ENCODE measurements at regions not wholly inside any gene's neighbourhood (a gene's known extent, or its start where the extent isn't known, plus 50 kb on each side); places are given as distances from the start of the nearest gene placed in this dataset.

GRCh38 chr2:51649366-51649765 lies 617.4 kb upstream of the NRXN1 start:
- no peak overlapping the region for H3K9ac ChIP-seq (ENCODE audit: low read length)
- no peak overlapping the region for H3K4me3 ChIP-seq (ENCODE audit: insufficient read depth, low read length, poor library complexity, severe bottlenecking)
- no peaks in the 10 kb centered on the region for H3F3A ChIP-seq (ENCODE audit: insufficient read depth)
- no peak overlapping the region for H2AFZ ChIP-seq (ENCODE audit: low read depth, low read length, severe bottlenecking)
- H3K27me3 ChIP-seq (ENCODE audit: low read length) = no peaks in the 10 kb centered on the region
- H4K20me1 ChIP-seq (ENCODE audit: low read depth, low read length) = no peaks in the 10 kb centered on the region
- no peak overlapping the region for H3K4me2 ChIP-seq (ENCODE audit: low read depth, low read length, poor library complexity, severe bottlenecking)
- H3K9me2 ChIP-seq (replicated peaks; ENCODE audit: insufficient read depth, low read length) = no peaks in the 10 kb centered on the region
- TF ChIP-seq CTCF (IDR thresholded peaks at IDR 0.05; ENCODE audit: insufficient read depth, low read length, poor library complexity, severe bottlenecking) = no peak
- TF ChIP-seq EZH2phosphoT487 (conservative IDR thresholded peaks at IDR 0.05; ENCODE audit: low read length) = no peak
- H3K36me3 ChIP-seq (ENCODE audit: low read length) = no peaks in the 10 kb centered on the region
- no peak overlapping the region for H3K27ac ChIP-seq (ENCODE audit: low read depth, low read length)
- no peaks in the 10 kb centered on the region for H3K9me3 ChIP-seq (ENCODE audit: insufficient read depth, low read length)
- no peaks in the 10 kb centered on the region for H3K79me2 ChIP-seq (ENCODE audit: insufficient read depth, low read length)

DNA sequence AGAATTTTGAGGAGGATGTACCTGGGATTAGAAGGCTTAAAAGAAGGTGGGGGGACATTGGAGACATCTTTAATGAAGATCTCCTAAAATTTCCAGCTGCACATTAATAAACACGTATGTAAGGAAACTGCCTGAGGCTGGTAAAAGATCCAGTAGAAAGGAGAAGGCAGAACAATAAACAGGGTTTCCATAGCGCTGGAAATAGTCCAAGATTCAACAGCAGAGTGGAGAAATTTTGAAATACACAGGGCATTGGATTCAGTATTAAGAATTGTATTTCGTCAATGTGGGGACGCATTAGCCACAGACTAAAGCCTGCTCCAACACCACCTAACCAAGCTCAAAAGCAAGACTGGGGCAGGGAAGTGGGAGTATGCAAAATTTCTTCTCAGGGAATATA lies 606.9 kb upstream of the NRXN1 start:
- TF ChIP-seq EZH2phosphoT487 (conservative IDR thresholded peaks at IDR 0.05; ENCODE audit: low read length) (no peak), CTCF (IDR thresholded peaks at IDR 0.05; ENCODE audit: insufficient read depth, low read length, poor library complexity, severe bottlenecking) (no peak)
- no peak overlapping the region for H3K4me3 ChIP-seq (ENCODE audit: insufficient read depth, low read length, poor library complexity, severe bottlenecking)
- no peaks in the 10 kb centered on the region for H3K9me2 ChIP-seq (replicated peaks; ENCODE audit: insufficient read depth, low read length)
- H3F3A ChIP-seq (ENCODE audit: insufficient read depth) = no peaks in the 10 kb centered on the region
- no peaks in the 10 kb centered on the region for H3K36me3 ChIP-seq (ENCODE audit: low read length)
- H2AFZ ChIP-seq (ENCODE audit: low read depth, low read length, severe bottlenecking) = no peak overlapping the region
- no peak overlapping the region for H3K9ac ChIP-seq (ENCODE audit: low read length)
- no peak overlapping the region for H3K4me2 ChIP-seq (ENCODE audit: low read depth, low read length, poor library complexity, severe bottlenecking)
- H3K27me3 ChIP-seq (ENCODE audit: low read length) = no peaks in the 10 kb centered on the region
- H3K9me3 ChIP-seq (ENCODE audit: insufficient read depth, low read length) = no peaks in the 10 kb centered on the region
- no peaks in the 10 kb centered on the region for H3K79me2 ChIP-seq (ENCODE audit: insufficient read depth, low read length)
- no peak overlapping the region for H3K27ac ChIP-seq (ENCODE audit: low read depth, low read length)
- H4K20me1 ChIP-seq (ENCODE audit: low read depth, low read length) = no peaks in the 10 kb centered on the region

DNA sequence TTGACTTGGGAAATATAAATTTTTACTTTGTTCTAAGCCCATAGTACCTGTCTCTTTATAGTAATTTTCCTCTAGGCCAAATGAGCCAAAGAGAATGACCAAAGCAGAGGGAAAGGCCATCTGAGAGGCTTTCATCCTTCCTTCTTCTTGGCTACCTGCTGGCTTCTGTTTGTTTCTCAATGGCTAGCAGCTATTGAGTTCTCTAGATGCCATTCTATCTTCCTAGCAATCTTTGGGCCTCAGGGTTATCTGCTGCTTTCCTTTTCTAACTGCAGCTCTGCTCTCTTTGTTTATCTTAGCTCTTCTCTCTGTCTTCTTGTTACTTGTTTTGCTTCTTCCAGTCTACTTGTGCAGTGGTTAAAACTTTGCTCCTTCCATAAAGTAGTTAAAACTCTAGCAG lies 601.1 kb upstream of the NRXN1 start:
- Histone ChIP-seq H3K36me3 (ENCODE audit: low read length) (no peaks in the 10 kb centered on the region), H2AFZ (ENCODE audit: low read depth, low read length, severe bottlenecking) (no peak overlapping the region), H3K27ac (ENCODE audit: low read depth, low read length) (no peak overlapping the region), H3K9me3 (ENCODE audit: insufficient read depth, low read length) (no peaks in the 10 kb centered on the region), H3K27me3 (ENCODE audit: low read length) (no peaks in the 10 kb centered on the region), H3K4me2 (ENCODE audit: low read depth, low read length, poor library complexity, severe bottlenecking) (no peak overlapping the region), H3K9ac (ENCODE audit: low read length) (no peak overlapping the region), H4K20me1 (ENCODE audit: low read depth, low read length) (no peaks in the 10 kb centered on the region), H3K4me3 (ENCODE audit: insufficient read depth, low read length, poor library complexity, severe bottlenecking) (no peak overlapping the region), H3K79me2 (ENCODE audit: insufficient read depth, low read length) (no peaks in the 10 kb centered on the region), H3K9me2 (replicated peaks; ENCODE audit: insufficient read depth, low read length) (no peaks in the 10 kb centered on the region), H3F3A (ENCODE audit: insufficient read depth) (no peaks in the 10 kb centered on the region)
- TF ChIP-seq CTCF (IDR thresholded peaks at IDR 0.05; ENCODE audit: insufficient read depth, low read length, poor library complexity, severe bottlenecking) (no peak), EZH2phosphoT487 (conservative IDR thresholded peaks at IDR 0.05; ENCODE audit: low read length) (no peak)

DNA sequence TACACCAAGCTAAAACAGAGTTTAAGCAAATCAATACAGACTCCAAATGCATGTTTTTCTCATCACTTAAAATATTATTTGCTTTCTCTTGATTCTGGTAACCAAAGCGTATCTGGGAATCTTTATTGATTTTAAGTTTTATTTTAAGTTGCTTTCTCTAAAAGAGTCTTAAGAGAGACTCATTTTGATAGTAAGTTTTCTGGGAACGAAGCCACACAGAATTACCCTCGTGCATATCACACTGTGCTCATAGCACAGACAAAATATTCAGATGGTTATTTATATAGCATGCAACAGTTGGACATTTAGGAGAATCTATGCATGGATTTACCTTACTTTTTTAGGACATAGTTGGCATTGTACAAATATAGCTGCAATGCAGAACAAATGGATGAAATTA lies 597.5 kb upstream of the NRXN1 start:
- no peaks in the 10 kb centered on the region for H3F3A ChIP-seq (ENCODE audit: insufficient read depth)
- no peaks in the 10 kb centered on the region for H3K27me3 ChIP-seq (ENCODE audit: low read length)
- H3K4me3 ChIP-seq (ENCODE audit: insufficient read depth, low read length, poor library complexity, severe bottlenecking) = no peak overlapping the region
- H3K79me2 ChIP-seq (ENCODE audit: insufficient read depth, low read length) = no peaks in the 10 kb centered on the region
- no peaks in the 10 kb centered on the region for H3K36me3 ChIP-seq (ENCODE audit: low read length)
- H3K9me3 ChIP-seq (ENCODE audit: insufficient read depth, low read length) = no peaks in the 10 kb centered on the region
- H3K4me2 ChIP-seq (ENCODE audit: low read depth, low read length, poor library complexity, severe bottlenecking) = no peak overlapping the region
- no peaks in the 10 kb centered on the region for H3K9me2 ChIP-seq (replicated peaks; ENCODE audit: insufficient read depth, low read length)
- H4K20me1 ChIP-seq (ENCODE audit: low read depth, low read length) = no peaks in the 10 kb centered on the region
- H3K27ac ChIP-seq (ENCODE audit: low read depth, low read length) = no peak overlapping the region
- H2AFZ ChIP-seq (ENCODE audit: low read depth, low read length, severe bottlenecking) = peak overlapping the region; percentile 14
- H3K9ac ChIP-seq (ENCODE audit: low read length) = no peak overlapping the region
- TF ChIP-seq CTCF (IDR thresholded peaks at IDR 0.05; ENCODE audit: insufficient read depth, low read length, poor library complexity, severe bottlenecking) (no peak), EZH2phosphoT487 (conservative IDR thresholded peaks at IDR 0.05; ENCODE audit: low read length) (no peak)

Data from SU-DHL-6 (cell line).